Skeletal muscle tissue (tissue), 3 donors: ENCODE measurements at regions not wholly inside any gene's neighbourhood (a gene's known extent, or its start where the extent isn't known, plus 50 kb on each side); places are given as distances from the start of the nearest gene placed in this dataset.

Experiments
- H3K27ac ChIP-seq: one replicate; pipeline ENCODE4 v1.7.0; 2013; ENCODE audit warnings: mild to moderate bottlenecking, low read depth, low read length, inconsistent platforms
- H3K27me3 ChIP-seq, 3 donors: one replicate each; pipeline ENCODE4 v1.7.0; 2013; ENCODE audit warnings: low read length in 3 of 3; ENCODE audit not compliant: control insufficient read depth in 3 of 3, insufficient read depth in 3 of 3
- H3K36me3 ChIP-seq, 3 donors: one replicate each; pipeline ENCODE4 v1.7.0; 2013; ENCODE audit warnings: low read length in 3 of 3; ENCODE audit not compliant: control insufficient read depth in 3 of 3, insufficient read depth in 3 of 3
- H3K4me1 ChIP-seq, 3 donors: one replicate each; pipeline ENCODE4 v1.7.0; 2013; ENCODE audit warnings: low read length in 3 of 3, mild to moderate bottlenecking in 3 of 3; ENCODE audit not compliant: control insufficient read depth in 3 of 3, insufficient read depth in 3 of 3
- H3K4me3 ChIP-seq, 3 donors: one replicate each; pipeline ENCODE4 v1.7.0; 2013; ENCODE audit warnings: low read length in 3 of 3
- H3K9ac ChIP-seq, 3 donors: one replicate each; pipeline ENCODE4 v1.7.0; 2013; ENCODE audit warnings: low read length in 3 of 3, mild to moderate bottlenecking in 3 of 3, moderate library complexity in 2 of 3, low read depth in 1 of 3
- H3K9me3 ChIP-seq, 3 donors: one replicate each; pipeline ENCODE4 v1.7.0; 2013; ENCODE audit warnings: low read length in 3 of 3; ENCODE audit not compliant: control insufficient read depth in 3 of 3
- donor health status: Osteomylitis.

- Histone ChIP-seq H3K9me3 (no peaks in the 10 kb centered on the region), H3K4me1 (no peaks in the 10 kb centered on the region), H3K27me3 (no peaks in the 10 kb centered on the region), H3K27ac (no peak overlapping the region), H3K36me3 (no peaks in the 10 kb centered on the region), H3K4me3 (no peak overlapping the region), H3K9ac (no peak overlapping the region)
Measured at GRCh38 chr21:16872616-16873015, 640.2 kb upstream of the CXADR start.

DNA sequence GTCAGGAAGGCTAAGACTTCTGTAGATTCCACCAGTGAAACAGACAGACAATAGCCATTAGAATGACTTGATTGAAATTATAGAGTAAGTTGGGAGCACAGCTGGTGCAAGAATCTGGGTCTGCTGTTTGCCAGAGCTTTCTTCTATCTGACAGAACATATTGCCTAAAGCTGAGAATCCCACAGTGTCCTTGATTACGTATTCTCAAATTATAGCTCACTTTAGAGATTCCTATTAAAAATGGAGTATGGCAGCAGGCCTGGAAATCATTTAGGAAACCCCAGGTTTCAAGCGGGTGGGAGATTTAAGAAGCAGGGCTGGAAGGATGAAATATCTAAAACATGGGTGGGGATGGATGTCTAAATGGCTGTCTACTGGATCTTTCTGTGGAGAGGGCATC, 639.7 kb upstream of the CXADR start:
- Histone ChIP-seq H3K9me3 (no peaks in the 10 kb centered on the region), H3K36me3 (no peaks in the 10 kb centered on the region), H3K4me1 (no peaks in the 10 kb centered on the region), H3K27me3 (no peaks in the 10 kb centered on the region), H3K9ac (no peak overlapping the region), H3K27ac (no peak overlapping the region), H3K4me3 (no peak overlapping the region)

GRCh38 chr21:16873596-16873995, 639.2 kb upstream of the CXADR start:
- Histone ChIP-seq H3K4me3 (no peak overlapping the region), H3K27me3 (no peaks in the 10 kb centered on the region), H3K9me3 (no peaks in the 10 kb centered on the region), H3K36me3 (no peaks in the 10 kb centered on the region), H3K9ac (no peak overlapping the region), H3K4me1 (no peaks in the 10 kb centered on the region), H3K27ac (no peak overlapping the region)

- Histone ChIP-seq H3K27me3 (no peaks in the 10 kb centered on the region), H3K36me3 (no peaks in the 10 kb centered on the region), H3K4me1 (no peaks in the 10 kb centered on the region), H3K27ac (no peak overlapping the region), H3K9me3 (no peaks in the 10 kb centered on the region), H3K4me3 (no peak overlapping the region), H3K9ac (no peak overlapping the region)
Measured at GRCh38 chr21:16879479-16879878, 633.4 kb upstream of the CXADR start.

- Histone ChIP-seq H3K27me3 (no peaks in the 10 kb centered on the region), H3K4me3 (no peak overlapping the region), H3K36me3 (no peaks in the 10 kb centered on the region), H3K9me3 (no peaks in the 10 kb centered on the region), H3K4me1 (no peaks in the 10 kb centered on the region), H3K27ac (no peak overlapping the region), H3K9ac (no peak overlapping the region)
Measured at GRCh38 chr21:16891821-16892220, 621.0 kb upstream of the CXADR start.

GRCh38 chr21:16900685-16901084, 612.2 kb upstream of the CXADR start:
- Histone ChIP-seq H3K9me3 (no peaks in the 10 kb centered on the region), H3K4me1 (no peaks in the 10 kb centered on the region), H3K9ac (no peak overlapping the region), H3K36me3 (no peaks in the 10 kb centered on the region), H3K4me3 (no peak overlapping the region), H3K27ac (no peak overlapping the region), H3K27me3 (no peaks in the 10 kb centered on the region)

- H3K27me3 ChIP-seq: no peaks in the 10 kb centered on the region
- H3K9ac ChIP-seq: no peak overlapping the region
- H3K9me3 ChIP-seq: no peaks in the 10 kb centered on the region
- H3K27ac ChIP-seq: no peak overlapping the region
- no peaks in the 10 kb centered on the region for H3K36me3 ChIP-seq
- H3K4me3 ChIP-seq: no peak overlapping the region
- peaks cover 0 to 2% (median 0%) of the 10 kb centered on the region in 3 donors for H3K4me1 ChIP-seq
Measured at GRCh38 chr21:16908077-16908476, 604.8 kb upstream of the CXADR start.

GRCh38 chr21:16910435-16911165, 602.2 kb upstream of the CXADR start:
- Histone ChIP-seq H3K36me3 (no peaks in the 10 kb centered on the region), H3K27me3 (no peaks in the 10 kb centered on the region), H3K9ac (no peak overlapping the region), H3K4me1 (peaks cover 0 to 2% (median 0%) of the 10 kb centered on the region in 3 donors), H3K9me3 (no peaks in the 10 kb centered on the region), H3K4me3 (no peak overlapping the region), H3K27ac (no peak overlapping the region)

DNA sequence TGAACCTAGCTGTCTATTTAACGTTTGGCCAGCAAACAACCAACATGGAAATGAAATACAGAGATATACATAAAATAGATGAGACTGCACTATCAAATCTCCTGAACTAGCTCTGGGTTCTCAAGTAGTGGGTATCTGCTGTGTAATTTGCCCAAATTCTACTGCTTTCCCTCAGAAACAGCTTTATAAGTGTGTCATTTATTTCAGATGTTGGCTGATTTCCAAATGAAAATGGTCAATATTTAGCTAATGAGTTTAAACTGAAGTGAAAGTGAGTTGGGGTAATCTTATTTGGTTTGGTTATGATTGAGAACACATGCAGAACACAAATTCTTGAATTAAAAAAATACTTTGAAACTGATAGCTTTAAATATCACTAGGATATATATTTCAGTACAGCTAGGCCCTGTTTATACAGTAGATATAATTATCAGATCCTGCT, 601.7 kb upstream of the CXADR start:
- no peaks in the 10 kb centered on the region for H3K9me3 ChIP-seq
- peaks cover 0 to 2% (median 0%) of the 10 kb centered on the region in 3 donors for H3K4me1 ChIP-seq
- H3K4me3 ChIP-seq: no peak overlapping the region
- no peaks in the 10 kb centered on the region for H3K36me3 ChIP-seq
- H3K9ac ChIP-seq: no peak overlapping the region
- no peaks in the 10 kb centered on the region for H3K27me3 ChIP-seq
- no peak overlapping the region for H3K27ac ChIP-seq

GRCh38 chr21:16912075-16912474, 600.8 kb upstream of the CXADR start:
- H3K4me3 ChIP-seq: no peak overlapping the region
- no peaks in the 10 kb centered on the region for H3K27me3 ChIP-seq
- H3K4me1 ChIP-seq: peaks cover 0 to 2% (median 0%) of the 10 kb centered on the region in 3 donors
- H3K9ac ChIP-seq: no peak overlapping the region
- H3K27ac ChIP-seq: no peak overlapping the region
- no peaks in the 10 kb centered on the region for H3K36me3 ChIP-seq
- H3K9me3 ChIP-seq: no peaks in the 10 kb centered on the region
